ENCODE measurements at regions not wholly inside any gene's neighbourhood (a gene's known extent, or its start where the extent isn't known, plus 50 kb on each side); places are given as distances from the start of the nearest gene placed in this dataset.

GRCh38 chr5:125699860-125700259 is 723.3 kb upstream of the GRAMD2B start:
- intact Hi-C loops (cut with DNase I, micrococcal nuclease) = no loop called here
- ChIA-PET POLR2A (no interaction called here), CTCF (no interaction called here)
- Mint-ChIP-seq H3K9me3 (peaks cover 12% of the 10 kb centered on the region), H3K36me3 (ENCODE audit: low read depth) (no peaks in the 10 kb centered on the region), H3K4me3 (no peak overlapping the region), H3K4me1 (ENCODE audit: low read depth) (no peaks in the 10 kb centered on the region), H3K27ac (no peak overlapping the region), H3K27me3 (no peaks in the 10 kb centered on the region)
- TF ChIP-seq CTCF (IDR thresholded peaks at IDR 0.05) = no peak
- Histone ChIP-seq H3K27ac (ENCODE audit: low read depth in 1 of 2, low read length in 2 of 2) (no peak overlapping the region), H3K9me3 (ENCODE audit: control insufficient read depth in 1 of 2, insufficient read depth in 1 of 2, low read length in 2 of 2) (peaks cover 0 to 10% of the 10 kb centered on the region in 2 experiments), H3K4me3 (ENCODE audit: low read length) (no peak overlapping the region), H3K36me3 (ENCODE audit: insufficient read depth, low read length) (no peaks in the 10 kb centered on the region), H3K4me1 (ENCODE audit: insufficient read depth, low read length) (no peaks in the 10 kb centered on the region), H3K27me3 (ENCODE audit: control insufficient read depth in 1 of 2, insufficient read depth in 2 of 2, low read length in 2 of 2) (no peaks in the 10 kb centered on the region)
- ATAC-seq (ENCODE audit: poor library complexity) (no peak), DNase-seq (no peak)

GRCh38 chr5:125700380-125700861 is 722.8 kb upstream of the GRAMD2B start:
- Mint-ChIP-seq H3K4me1 (ENCODE audit: low read depth) (no peaks in the 10 kb centered on the region), H3K9me3 (peaks cover 12% of the 10 kb centered on the region), H3K36me3 (ENCODE audit: low read depth) (no peaks in the 10 kb centered on the region), H3K27ac (no peak overlapping the region), H3K4me3 (no peak overlapping the region), H3K27me3 (no peaks in the 10 kb centered on the region)
- no peaks in the 10 kb centered on the region for H3K4me1 ChIP-seq (ENCODE audit: insufficient read depth, low read length)
- POLR2A ChIA-PET = no interaction called here
- H3K27ac ChIP-seq (ENCODE audit: low read depth in 1 of 2, low read length in 2 of 2) = no peak overlapping the region
- no peak for ATAC-seq (ENCODE audit: poor library complexity)
- no peak for TF ChIP-seq CTCF (IDR thresholded peaks at IDR 0.05)
- no peak overlapping the region for H3K4me3 ChIP-seq (ENCODE audit: low read length)
- no peaks in the 10 kb centered on the region for H3K27me3 ChIP-seq (ENCODE audit: control insufficient read depth in 1 of 2, insufficient read depth in 2 of 2, low read length in 2 of 2)
- DNase-seq = no peak
- peaks cover 0 to 10% of the 10 kb centered on the region in 2 experiments for H3K9me3 ChIP-seq (ENCODE audit: control insufficient read depth in 1 of 2, insufficient read depth in 1 of 2, low read length in 2 of 2)
- intact Hi-C loops (cut with DNase I, micrococcal nuclease) = no loop called here
- CTCF ChIA-PET = no interaction called here
- H3K36me3 ChIP-seq (ENCODE audit: insufficient read depth, low read length) = no peaks in the 10 kb centered on the region

DNA sequence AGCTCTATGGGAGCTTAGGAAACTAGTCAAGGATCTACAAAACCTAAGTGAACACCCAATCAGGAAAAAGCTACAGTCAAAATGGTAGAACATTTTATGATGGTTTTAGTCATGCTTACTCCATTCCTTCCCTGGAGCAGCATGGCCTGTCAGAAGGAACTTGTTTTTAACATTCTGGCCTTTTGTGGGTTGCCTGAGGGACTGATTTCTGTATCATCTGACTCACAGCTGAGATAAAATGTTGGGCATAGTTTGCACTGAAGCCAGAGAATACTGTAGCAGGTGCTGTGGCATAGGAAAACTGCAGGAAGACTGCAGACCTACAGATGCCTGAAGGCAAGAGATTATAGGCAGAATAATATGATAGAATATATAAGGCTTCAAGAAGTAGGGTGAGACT is 719.6 kb upstream of the GRAMD2B start:
- CTCF ChIA-PET = no interaction called here
- Mint-ChIP-seq H3K27ac (no peak overlapping the region), H3K36me3 (ENCODE audit: low read depth) (no peaks in the 10 kb centered on the region), H3K4me1 (ENCODE audit: low read depth) (no peaks in the 10 kb centered on the region), H3K27me3 (no peaks in the 10 kb centered on the region), H3K4me3 (no peak overlapping the region), H3K9me3 (peaks cover 9% of the 10 kb centered on the region)
- H3K4me3 ChIP-seq (ENCODE audit: low read length) = no peak overlapping the region
- H3K27me3 ChIP-seq (ENCODE audit: control insufficient read depth in 1 of 2, insufficient read depth in 2 of 2, low read length in 2 of 2) = no peaks in the 10 kb centered on the region
- no peak for TF ChIP-seq CTCF (IDR thresholded peaks at IDR 0.05)
- no peak for ATAC-seq (ENCODE audit: poor library complexity)
- no peak overlapping the region for H3K27ac ChIP-seq (ENCODE audit: low read depth in 1 of 2, low read length in 2 of 2)
- H3K4me1 ChIP-seq (ENCODE audit: insufficient read depth, low read length) = no peaks in the 10 kb centered on the region
- intact Hi-C loops (cut with DNase I, micrococcal nuclease) = no loop called here
- H3K36me3 ChIP-seq (ENCODE audit: insufficient read depth, low read length) = no peaks in the 10 kb centered on the region
- POLR2A ChIA-PET = no interaction called here
- no peak for DNase-seq
- H3K9me3 ChIP-seq (ENCODE audit: control insufficient read depth in 1 of 2, insufficient read depth in 1 of 2, low read length in 2 of 2) = peaks cover 0 to 10% of the 10 kb centered on the region in 2 experiments

Measured in CD4-positive, alpha-beta T cell (primary cell).